Right renal pelvis (tissue), 4 donors: ENCODE measurements at regions not wholly inside any gene's neighbourhood (a gene's known extent, or its start where the extent isn't known, plus 50 kb on each side); places are given as distances from the start of the nearest gene placed in this dataset.
A peak's percentile ranks its signal among the peaks of the same experiment; 100 is the strongest.
"Not testable (repeated sequence)": the region's sequence is repeated elsewhere in the genome, so short reads cannot be mapped to it uniquely, and the experiment has no call there.

Experiments used
- DNase-seq, 4 donors: peaks; one replicate each; pipeline ENCODE4 v3.0.0-alpha.2; 2013; ENCODE audit warnings: low read depth in 4 of 4, low spot score in 3 of 4, missing footprints in 1 of 4

GRCh38 chr7:98770085-98770484 is 99.7 kb downstream of the TMEM130 start:
- DNase-seq = not testable (repeated sequence)

- peak in 3 of 4 donors; percentile 25 to 46 (median 40) for DNase-seq
Measured at GRCh38 chr7:98771519-98771918, 98.3 kb downstream of the TMEM130 start.

DNA sequence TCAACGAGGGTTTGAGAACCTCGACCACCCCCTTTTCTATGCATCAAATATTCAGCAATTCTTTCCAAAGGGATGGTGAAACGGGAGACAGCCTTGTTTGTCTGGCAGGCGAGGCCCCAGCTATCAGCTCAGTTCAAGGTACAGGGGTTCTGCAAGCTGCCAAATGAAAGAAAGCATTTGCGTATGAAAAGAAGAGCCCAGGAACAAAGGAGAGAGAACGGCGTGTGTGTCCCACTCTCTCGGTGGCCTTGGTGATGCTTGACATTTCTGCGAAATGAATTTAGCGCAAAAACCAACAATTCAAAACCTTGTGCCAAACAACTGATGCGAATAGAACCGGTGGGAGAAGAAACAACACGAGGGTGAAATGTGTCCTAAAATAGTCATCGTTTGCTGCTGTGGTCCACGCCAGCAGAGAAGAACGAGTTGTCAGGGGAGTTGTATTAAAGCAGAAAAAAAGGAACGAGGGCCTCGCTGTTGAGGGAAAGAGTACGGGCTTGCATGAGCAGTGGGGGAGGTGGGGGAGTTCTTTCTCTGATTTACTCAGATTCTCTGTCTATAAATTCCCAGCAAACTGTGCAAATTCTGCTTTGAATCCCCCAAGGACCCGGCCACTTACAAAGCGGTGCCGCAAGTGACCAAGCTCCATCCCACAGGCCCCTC is 97.7 kb downstream of the TMEM130 start:
- no peak for DNase-seq

- DNase-seq = no peak
Measured at GRCh38 chr7:98774884-98775283, 94.9 kb downstream of the TMEM130 start.

DNA sequence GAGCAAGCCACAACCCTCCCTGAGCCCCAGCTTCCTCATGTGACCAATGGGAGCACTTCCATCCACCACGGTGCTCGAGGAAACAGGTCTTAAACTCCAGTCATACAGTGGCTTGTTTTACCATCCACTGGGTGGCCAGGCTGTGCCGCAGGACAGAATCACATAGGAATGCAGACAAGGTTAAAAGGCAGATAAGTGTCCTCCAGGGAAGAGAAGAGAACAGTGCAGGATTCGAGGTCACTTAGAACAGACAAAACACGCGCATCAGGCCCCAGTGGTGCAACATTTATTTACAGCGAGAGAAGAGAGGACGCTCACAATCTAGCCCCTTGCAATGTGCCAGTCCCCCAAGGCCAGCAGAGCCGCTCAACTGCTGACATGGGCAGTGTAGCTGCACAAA is 92.8 kb downstream of the TMEM130 start:
- no peak for DNase-seq

DNA sequence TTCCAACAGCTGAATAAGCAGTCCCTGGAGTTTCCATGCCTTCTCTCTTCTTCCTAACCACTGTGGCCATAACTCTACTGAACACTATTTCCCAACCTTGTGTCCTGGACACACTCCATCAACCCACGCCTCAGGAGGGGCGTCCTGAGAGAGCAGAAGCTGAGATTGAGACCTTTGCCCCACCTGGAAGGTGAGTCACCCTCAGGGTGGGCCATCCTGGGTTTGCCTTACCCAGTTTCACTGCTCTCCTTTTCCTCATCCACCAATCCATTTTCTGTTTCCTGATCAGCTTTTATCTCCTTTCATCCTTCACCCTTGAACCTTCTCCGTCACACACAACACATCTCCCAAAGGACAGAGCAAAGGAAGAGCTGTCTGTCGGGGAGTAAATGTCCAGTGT is 91.4 kb downstream of the TMEM130 start:
- no peak for DNase-seq

DNA sequence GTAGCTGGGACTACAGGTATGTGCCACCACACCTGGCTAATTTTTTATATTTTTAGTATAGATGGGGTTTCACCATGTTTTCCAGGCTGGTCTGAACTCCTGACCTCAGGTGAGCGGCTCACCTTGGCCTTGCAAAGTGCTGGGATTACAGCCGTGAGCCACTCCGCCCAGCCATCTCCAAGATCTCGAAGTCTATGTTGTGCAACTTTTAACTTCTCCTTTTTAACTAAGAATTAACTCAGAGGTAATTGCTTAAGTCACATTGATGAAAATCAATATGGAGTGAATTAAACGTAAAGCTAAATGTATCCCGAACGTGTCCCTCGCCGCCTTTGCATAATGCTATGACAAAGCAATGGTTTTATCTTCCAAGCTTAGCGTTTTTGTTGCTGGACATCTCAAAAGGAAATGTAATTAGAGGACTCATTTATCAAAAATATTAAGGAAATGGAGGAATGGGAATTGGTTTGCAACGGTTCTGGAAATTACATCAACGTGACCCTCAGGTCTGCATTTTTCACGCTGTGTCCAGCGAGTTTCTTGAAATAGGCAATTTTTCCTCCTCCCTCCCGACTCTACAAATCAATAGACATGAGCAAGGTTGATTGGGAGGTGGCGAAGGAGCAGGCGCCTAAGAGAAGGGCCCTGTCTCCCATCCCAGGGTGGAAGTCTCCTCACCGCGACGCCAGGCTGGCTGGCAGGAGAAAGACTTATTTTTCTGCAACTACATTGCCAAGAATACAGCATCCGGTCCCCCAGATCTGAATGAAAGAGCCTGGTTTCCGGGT is 89.8 kb downstream of the TMEM130 start:
- no peak for DNase-seq

- DNase-seq = no peak
Measured at GRCh38 chr7:98784216-98784785, 85.5 kb downstream of the TMEM130 start.

DNA sequence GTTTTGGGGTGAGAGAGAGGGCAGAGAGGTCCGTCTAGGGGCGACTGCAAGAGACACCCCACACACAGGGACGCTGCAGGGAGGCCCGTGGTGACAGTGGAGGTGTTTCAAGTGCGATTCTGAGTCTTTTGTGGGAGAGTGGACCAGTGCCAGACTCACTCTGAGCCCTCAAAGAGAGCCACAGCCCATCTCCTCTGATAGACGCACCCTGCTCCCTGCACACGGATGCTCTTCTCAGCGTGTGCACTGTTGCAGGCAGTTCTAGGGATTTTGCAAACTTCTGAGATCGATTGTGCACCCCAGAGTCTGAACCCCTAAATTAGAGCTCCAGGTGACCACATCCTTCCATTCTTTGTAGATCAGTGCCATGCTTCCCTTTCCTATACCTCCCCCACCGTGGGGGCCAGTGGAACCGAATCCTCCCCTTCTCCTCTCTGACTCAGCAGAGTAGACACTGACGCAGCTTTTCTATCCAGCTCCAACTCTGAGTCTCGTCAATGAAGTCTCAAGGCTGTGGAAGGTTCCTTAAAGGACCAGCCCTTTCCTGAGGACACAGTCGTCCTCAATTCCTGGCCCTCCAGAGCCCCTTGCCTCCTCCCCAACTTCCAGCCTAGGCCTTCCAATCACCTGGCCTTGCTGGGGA is 83.8 kb downstream of the TMEM130 start:
- DNase-seq = no peak

- DNase-seq = no peak
Measured at GRCh38 chr7:98788966-98789365, 80.8 kb downstream of the TMEM130 start.

- DNase-seq = not testable (repeated sequence)
Measured at GRCh38 chr7:98794453-98794852, 75.4 kb downstream of the TMEM130 start.

- DNase-seq = no peak
Measured at GRCh38 chr7:98795741-98796493, 73.9 kb downstream of the TMEM130 start.
